Cerebellar cortex (tissue), 1 donor: ENCODE measurements at regions not wholly inside any gene's neighbourhood (a gene's known extent, or its start where the extent isn't known, plus 50 kb on each side); places are given as distances from the start of the nearest gene placed in this dataset.
"Not testable (repeated sequence)": the region's sequence is repeated elsewhere in the genome, so short reads cannot be mapped to it uniquely, and the experiment has no call there.

Experiments
- DNase-seq: peaks from one replicate; pipeline ENCODE4 v3.0.0-alpha.2; 2015; ENCODE audit warnings: low spot score

GRCh38 chr2:39929531-39929930, 150.5 kb upstream of the THUMPD2 start:
- no peak for DNase-seq

DNA sequence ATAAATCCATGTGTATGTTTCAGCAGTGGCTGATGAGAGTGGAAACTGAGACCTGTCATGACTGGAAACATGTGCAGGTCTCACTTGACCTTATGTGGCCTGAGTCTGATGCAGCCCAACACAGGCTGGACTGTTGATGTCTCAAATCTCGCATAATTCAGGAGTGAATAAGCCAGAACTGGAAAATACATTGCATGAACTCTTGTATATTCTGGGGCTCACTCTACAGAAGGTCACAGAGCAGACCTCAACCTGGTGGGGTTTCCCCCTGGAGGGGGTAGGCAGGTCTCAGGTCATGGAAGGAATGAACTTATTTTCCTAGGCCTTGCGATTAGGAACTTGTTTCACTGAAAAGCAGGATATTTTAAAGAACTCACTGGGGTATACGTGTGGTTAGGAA, 146.3 kb upstream of the THUMPD2 start:
- DNase-seq: no peak

GRCh38 chr2:39923455-39923854, 144.4 kb upstream of the THUMPD2 start:
- DNase-seq: no peak

DNA sequence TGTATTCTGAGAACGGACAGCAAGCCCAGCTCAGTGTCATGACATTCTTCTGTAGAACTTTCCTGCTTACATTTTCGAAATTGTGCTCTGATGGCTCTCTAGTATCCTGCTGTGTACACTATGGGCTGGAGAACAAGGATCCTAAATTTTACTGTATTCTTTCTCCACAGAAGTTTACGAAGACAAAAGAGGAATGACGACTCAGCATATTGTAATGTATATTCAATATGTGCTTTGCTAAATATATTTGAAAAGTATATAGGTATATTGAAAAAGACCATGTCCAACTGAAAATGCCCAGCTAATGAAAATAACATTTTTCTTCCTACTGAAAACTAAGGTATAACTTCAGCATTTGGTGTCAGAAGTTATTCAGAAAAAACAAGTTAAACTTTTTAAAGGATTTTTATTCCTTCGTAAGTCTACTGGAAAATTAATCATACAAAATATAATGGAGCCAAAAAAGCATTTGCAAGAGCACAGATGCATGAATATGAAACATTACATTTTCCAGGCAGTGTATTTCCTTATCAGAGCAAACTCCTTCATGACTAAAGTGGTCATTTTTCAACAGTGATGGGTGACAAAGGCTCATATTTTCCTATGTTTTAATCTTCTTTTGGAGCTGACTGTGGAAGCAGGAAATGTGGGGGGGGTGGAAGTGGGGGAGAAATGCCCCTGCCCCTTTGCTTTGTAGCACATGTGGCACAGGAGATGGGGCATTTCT, 143.8 kb upstream of the THUMPD2 start:
- DNase-seq: no peak

- DNase-seq: no peak
Observed at GRCh38 chr2:39920307-39920801, 141.3 kb upstream of the THUMPD2 start.

GRCh38 chr2:39919511-39920306, 140.7 kb upstream of the THUMPD2 start:
- DNase-seq: no peak

DNA sequence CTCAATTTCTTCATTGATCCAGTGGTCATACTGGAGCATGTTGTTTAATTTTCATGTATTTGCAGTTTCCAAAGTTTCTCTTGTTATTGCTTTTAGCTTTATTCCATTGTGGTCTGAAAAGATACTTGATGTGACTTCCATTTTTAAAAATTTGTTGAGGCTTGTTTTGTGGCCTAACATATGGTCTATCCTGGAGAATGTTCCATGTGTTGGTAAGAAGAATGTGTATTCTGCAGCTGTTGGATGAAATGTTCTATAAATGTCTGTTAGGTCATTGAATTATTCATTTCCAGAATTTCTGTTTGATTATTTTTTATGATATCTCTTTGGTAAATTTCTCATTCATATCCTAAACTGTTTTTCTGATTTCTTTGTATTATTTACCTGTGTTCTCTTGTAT, 139.8 kb upstream of the THUMPD2 start:
- DNase-seq: no peak

GRCh38 chr2:39917371-39917770, 138.3 kb upstream of the THUMPD2 start:
- not testable (repeated sequence) for DNase-seq

DNA sequence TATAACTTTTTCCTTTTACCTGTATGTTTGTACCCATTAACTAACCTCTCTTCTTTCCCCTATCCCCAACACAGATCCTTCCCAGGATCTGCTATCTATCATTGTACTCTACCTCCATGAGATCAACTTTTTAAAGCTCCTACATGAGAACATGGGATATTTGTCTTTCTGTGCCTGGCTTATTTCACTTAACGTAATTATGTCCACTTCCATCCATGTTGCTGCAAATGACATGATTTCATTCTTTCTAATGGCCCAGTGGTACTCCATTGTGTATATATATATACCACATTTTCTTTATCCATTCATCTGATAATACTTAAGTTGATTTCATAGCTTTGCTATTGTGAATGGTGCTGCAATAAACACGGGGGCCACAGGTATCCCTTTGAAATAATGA, 135.9 kb upstream of the THUMPD2 start:
- no peak for DNase-seq

DNA sequence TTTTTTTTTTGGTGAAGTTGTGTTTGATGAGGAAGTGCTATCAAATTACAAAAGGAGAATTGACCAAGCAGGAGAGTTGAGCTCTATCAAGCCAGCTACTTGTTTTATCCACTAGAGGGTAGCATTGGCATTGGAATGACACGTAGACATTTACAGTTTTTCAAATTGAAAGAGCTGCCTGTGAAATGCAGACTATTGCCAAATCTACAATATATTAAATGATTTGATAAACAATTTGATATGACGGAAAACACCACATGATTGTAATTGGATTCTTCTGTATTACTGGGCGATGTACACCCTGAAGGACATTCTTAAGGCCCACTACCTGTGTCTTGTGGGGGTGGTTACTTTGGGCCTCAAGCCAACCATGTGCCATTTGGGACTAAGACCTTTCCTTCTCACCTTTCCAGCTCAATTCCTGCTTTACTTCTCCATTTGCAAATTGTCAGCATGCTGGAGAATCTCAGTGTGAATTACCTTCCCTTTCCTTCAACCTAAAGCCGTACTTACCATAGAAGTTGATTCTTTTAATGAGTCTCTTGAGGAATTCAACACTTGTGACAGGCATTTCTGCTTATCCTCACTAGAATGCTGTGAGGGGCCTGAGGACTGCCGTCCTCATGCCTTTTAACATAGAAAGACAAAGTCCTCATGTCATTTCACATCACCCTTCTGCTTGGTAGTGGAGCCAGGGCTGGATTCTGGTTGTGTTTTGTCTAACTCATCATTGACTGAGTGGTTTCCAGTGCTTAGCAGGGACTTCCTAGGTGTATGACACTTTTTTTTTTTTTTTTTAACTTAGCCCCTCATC, 134.8 kb upstream of the THUMPD2 start:
- peak; percentile 87 for DNase-seq

- no peak for DNase-seq
Observed at GRCh38 chr2:39902103-39902502, 123.0 kb upstream of the THUMPD2 start.

GRCh38 chr2:39898934-39899333, 119.9 kb upstream of the THUMPD2 start:
- no peak for DNase-seq

DNA sequence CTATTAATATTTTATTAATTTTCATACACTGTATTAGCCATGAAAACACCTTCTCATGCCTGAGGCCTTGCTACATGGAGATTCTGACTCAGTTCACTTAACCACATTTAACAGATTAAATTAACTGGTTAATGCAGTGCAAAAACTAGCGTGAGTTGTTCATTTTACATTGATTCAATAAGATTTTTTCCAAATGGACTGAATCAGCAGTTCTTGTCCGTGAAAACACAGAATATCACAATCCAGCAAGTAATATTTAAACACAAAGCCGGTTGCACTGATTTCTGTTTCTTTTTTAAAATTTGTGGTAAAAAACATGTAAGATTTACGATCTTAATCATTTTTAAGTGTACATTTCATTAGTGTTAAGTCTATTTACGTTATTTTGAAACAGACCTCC, 118.2 kb upstream of the THUMPD2 start:
- no peak for DNase-seq

DNA sequence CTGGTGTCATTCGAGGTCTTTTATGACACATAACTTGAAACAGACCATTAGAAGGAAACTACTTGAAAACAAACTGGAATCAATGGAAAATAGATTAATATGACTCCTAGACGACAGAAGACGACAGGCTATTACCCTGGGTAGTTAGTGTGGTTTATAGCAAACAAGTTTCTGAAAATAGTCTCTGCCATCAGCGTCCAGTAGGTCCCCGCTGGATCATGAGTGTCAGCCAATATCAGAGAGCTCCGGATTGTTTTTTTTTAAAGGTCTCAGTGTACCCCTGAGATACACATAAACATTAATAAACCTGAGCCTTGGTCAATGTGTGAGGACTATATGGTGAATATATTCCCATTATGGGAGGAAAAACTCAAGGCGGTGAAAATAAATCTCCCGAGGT, 115.0 kb upstream of the THUMPD2 start:
- DNase-seq: no peak

GRCh38 chr2:39893616-39894015, 114.6 kb upstream of the THUMPD2 start:
- DNase-seq: no peak

DNA sequence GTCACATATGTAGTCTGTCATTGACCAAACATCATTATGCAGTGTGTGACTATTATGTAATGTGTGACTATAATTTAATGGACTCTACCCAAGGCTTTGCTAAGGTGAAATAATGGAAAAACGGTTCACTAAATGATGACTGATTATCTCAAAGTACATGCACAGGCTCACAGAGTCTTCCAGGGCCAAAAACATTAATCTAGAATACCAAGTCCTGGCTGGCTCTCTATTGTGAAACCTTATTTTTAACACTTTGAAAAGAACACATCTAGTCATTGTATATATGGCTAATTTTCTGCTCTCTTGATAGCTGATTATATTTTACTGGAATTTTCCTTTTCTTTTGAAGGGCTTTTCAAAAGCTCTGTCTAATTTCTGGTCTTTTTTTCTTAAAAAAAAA, 102.9 kb upstream of the THUMPD2 start:
- DNase-seq: no peak

GRCh38 chr2:39881494-39881893, 102.4 kb upstream of the THUMPD2 start:
- DNase-seq: no peak

DNA sequence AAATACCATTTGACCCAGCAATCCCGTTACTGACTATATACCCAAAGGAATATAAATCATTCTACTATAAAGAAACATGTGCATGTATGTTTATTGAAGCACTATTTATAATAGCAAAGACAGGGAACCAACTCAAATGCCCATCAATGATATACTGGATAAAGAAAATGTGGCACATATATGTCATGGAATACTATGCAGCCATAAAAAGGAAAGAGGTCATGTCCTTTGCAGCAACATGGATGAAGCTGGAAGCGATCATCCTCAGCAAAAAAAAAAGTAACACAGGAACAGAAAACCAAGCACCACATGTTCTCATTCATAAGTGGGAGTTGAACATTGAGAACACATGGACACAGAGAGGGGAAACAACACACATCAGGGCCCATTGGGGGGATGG, 99.9 kb upstream of the THUMPD2 start:
- not testable (repeated sequence) for DNase-seq

- no peak for DNase-seq
Observed at GRCh38 chr2:39875914-39876267, 96.8 kb upstream of the THUMPD2 start.

DNA sequence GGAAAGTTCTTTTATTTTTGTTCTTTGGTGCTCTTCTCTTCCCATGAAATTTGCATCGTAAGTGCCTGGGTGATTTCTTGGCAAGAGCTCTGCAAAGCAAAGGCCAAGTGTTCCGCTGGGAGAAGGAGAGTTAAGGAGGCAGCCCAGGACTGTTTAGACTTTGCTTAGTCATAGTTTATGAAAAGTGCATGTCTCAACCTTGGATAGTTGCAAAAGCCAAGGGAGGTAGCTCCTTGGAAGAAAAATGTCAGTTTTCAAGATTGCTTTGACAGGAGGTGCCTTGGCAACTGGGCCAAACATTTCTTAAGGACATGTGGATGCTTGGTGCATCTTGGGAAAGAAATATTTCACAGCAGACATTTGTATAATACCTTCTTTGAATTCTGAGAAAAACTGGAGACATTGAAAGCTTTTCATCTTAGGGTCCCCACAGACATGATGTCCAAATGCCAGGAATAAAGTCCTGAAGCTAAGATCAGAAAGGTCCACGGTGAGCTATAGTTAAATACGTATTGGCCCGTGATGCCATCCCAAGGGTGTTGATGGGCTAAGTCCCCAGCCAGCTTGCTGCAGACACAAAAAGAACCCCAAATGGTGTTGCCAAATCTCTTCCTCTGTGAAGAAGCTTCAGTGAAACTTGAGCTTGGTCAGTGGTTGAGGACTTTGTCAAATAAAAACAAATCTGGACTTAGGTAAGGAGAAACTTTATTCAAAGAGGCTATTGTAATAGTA, 96.3 kb upstream of the THUMPD2 start:
- no peak for DNase-seq

GRCh38 chr2:39874236-39874635, 95.2 kb upstream of the THUMPD2 start:
- no peak for DNase-seq

- no peak for DNase-seq
Observed at GRCh38 chr2:39873586-39873985, 94.5 kb upstream of the THUMPD2 start.
